ENCODE measurements at regions not wholly inside any gene's neighbourhood (a gene's known extent, or its start where the extent isn't known, plus 50 kb on each side); places are given as distances from the start of the nearest gene placed in this dataset.
A peak's percentile ranks its signal among the peaks of the same experiment; 100 is the strongest.

GRCh38 chr14:49957089-49957852, 64.4 kb downstream of the ARF6 start:
- WGBS: 66% methylated on average over 5 of the region's 7 CpGs
- H2AFZ ChIP-seq (ENCODE audit: low read depth, low read length): no peak overlapping the region

GRCh38 chr14:49959822-49960408, 67.0 kb downstream of the ARF6 start:
- Histone ChIP-seq H3K9me3 (ENCODE audit: control insufficient read depth, low read length) (no peaks in the 10 kb centered on the region), H3K14ac (ENCODE audit: low read length in 2 of 2) (no peak overlapping the region), H3K79me1 (replicated peaks; ENCODE audit: low read length, poor library complexity, severe bottlenecking) (no peaks in the 10 kb centered on the region), H2BK120ac (ENCODE audit: low read depth, low read length) (no peak overlapping the region), H2AK5ac (ENCODE audit: low read length, severe bottlenecking) (no peak overlapping the region), H3K18ac (ENCODE audit: low read depth in 1 of 2, low read length in 2 of 2) (no peak overlapping the region), H2BK5ac (ENCODE audit: low read depth, low read length, poor library complexity, severe bottlenecking) (no peak overlapping the region), H2AFZ (ENCODE audit: low read depth, low read length) (no peak overlapping the region), H3K27ac (ENCODE audit: low read length, poor library complexity, severe bottlenecking) (peak overlapping the region; percentile 73), H3K4me2 (ENCODE audit: low read length, poor library complexity, severe bottlenecking) (no peak overlapping the region), H3K4me3 (ENCODE audit: insufficient read depth in 1 of 2, low read depth in 1 of 2, low read length in 2 of 2) (no peak overlapping the region), H3K4ac (ENCODE audit: low read depth in 1 of 2, low read length in 2 of 2) (no peak overlapping the region), H4K91ac (ENCODE audit: low read length) (no peak overlapping the region), H2BK15ac (ENCODE audit: low read depth, poor library complexity, severe bottlenecking) (no peak overlapping the region), H4K8ac (ENCODE audit: low read length) (no peak overlapping the region), H3K36me3 (ENCODE audit: control insufficient read depth in 1 of 2, insufficient read depth in 2 of 2, low read depth in 1 of 2, low read length in 2 of 2) (no peaks in the 10 kb centered on the region), H3K23ac (ENCODE audit: low read length in 2 of 2) (no peak overlapping the region), H3K4me1 (ENCODE audit: control insufficient read depth, insufficient read depth, low read depth, low read length) (peaks cover 11% of the 10 kb centered on the region), H3K27me3 (ENCODE audit: control insufficient read depth in 1 of 2, insufficient read depth in 1 of 2, low read length in 2 of 2) (no peaks in the 10 kb centered on the region), H3K9ac (ENCODE audit: low read length) (no peak overlapping the region), H2BK12ac (ENCODE audit: low read length in 2 of 2) (no peak overlapping the region)
- WGBS: 87% methylated on average over 9 of the region's 9 CpGs
- DNase-seq: no peak

More at GRCh38 chr14:49957089-49957852, 64.4 kb downstream of the ARF6 start:
- no peak overlapping the region for H4K8ac ChIP-seq (ENCODE audit: low read length)
- H2BK12ac ChIP-seq (ENCODE audit: low read length in 2 of 2): no peak overlapping the region
- no peak overlapping the region for H3K9ac ChIP-seq (ENCODE audit: low read length)
- peak overlapping the region; percentile 2 for H3K27ac ChIP-seq (ENCODE audit: low read length, poor library complexity, severe bottlenecking)
- no peak for DNase-seq
- no peak overlapping the region for H2BK120ac ChIP-seq (ENCODE audit: low read depth, low read length)
- H2BK5ac ChIP-seq (ENCODE audit: low read depth, low read length, poor library complexity, severe bottlenecking): no peak overlapping the region
- H2AK5ac ChIP-seq (ENCODE audit: low read length, severe bottlenecking): peak overlapping the region; percentile 9
- no peaks in the 10 kb centered on the region for H3K27me3 ChIP-seq (ENCODE audit: control insufficient read depth in 1 of 2, insufficient read depth in 1 of 2, low read length in 2 of 2)
- no peaks in the 10 kb centered on the region for H3K36me3 ChIP-seq (ENCODE audit: control insufficient read depth in 1 of 2, insufficient read depth in 2 of 2, low read depth in 1 of 2, low read length in 2 of 2)
- H3K4me2 ChIP-seq (ENCODE audit: low read length, poor library complexity, severe bottlenecking): no peak overlapping the region
- H3K9me3 ChIP-seq (ENCODE audit: control insufficient read depth, low read length): no peaks in the 10 kb centered on the region
- H3K4me3 ChIP-seq (ENCODE audit: insufficient read depth in 1 of 2, low read depth in 1 of 2, low read length in 2 of 2): no peak overlapping the region
- H4K91ac ChIP-seq (ENCODE audit: low read length): no peak overlapping the region
- H3K79me1 ChIP-seq (replicated peaks; ENCODE audit: low read length, poor library complexity, severe bottlenecking): no peaks in the 10 kb centered on the region
- H3K4ac ChIP-seq (ENCODE audit: low read depth in 1 of 2, low read length in 2 of 2): no peak overlapping the region
- no peak overlapping the region for H2BK15ac ChIP-seq (ENCODE audit: low read depth, poor library complexity, severe bottlenecking)
- H3K14ac ChIP-seq (ENCODE audit: low read length in 2 of 2): no peak overlapping the region
- H3K23ac ChIP-seq (ENCODE audit: low read length in 2 of 2): no peak overlapping the region
- H3K4me1 ChIP-seq (ENCODE audit: control insufficient read depth, insufficient read depth, low read depth, low read length): peaks cover 18% of the 10 kb centered on the region
- no peak overlapping the region for H3K18ac ChIP-seq (ENCODE audit: low read depth in 1 of 2, low read length in 2 of 2)

GRCh38 chr14:49960453-49960852, 67.6 kb downstream of the ARF6 start:
- Histone ChIP-seq H3K4me1 (ENCODE audit: control insufficient read depth, insufficient read depth, low read depth, low read length) (peaks cover 8% of the 10 kb centered on the region), H3K9me3 (ENCODE audit: control insufficient read depth, low read length) (no peaks in the 10 kb centered on the region), H3K4ac (ENCODE audit: low read depth in 1 of 2, low read length in 2 of 2) (no peak overlapping the region), H4K8ac (ENCODE audit: low read length) (no peak overlapping the region), H3K4me3 (ENCODE audit: insufficient read depth in 1 of 2, low read depth in 1 of 2, low read length in 2 of 2) (no peak overlapping the region), H3K23ac (ENCODE audit: low read length in 2 of 2) (no peak overlapping the region), H3K27me3 (ENCODE audit: control insufficient read depth in 1 of 2, insufficient read depth in 1 of 2, low read length in 2 of 2) (no peaks in the 10 kb centered on the region), H3K27ac (ENCODE audit: low read length, poor library complexity, severe bottlenecking) (peak overlapping the region; percentile 73), H2BK5ac (ENCODE audit: low read depth, low read length, poor library complexity, severe bottlenecking) (no peak overlapping the region), H2BK120ac (ENCODE audit: low read depth, low read length) (no peak overlapping the region), H2BK15ac (ENCODE audit: low read depth, poor library complexity, severe bottlenecking) (no peak overlapping the region), H2AK5ac (ENCODE audit: low read length, severe bottlenecking) (peak overlapping the region; percentile 20), H3K4me2 (ENCODE audit: low read length, poor library complexity, severe bottlenecking) (no peak overlapping the region), H2AFZ (ENCODE audit: low read depth, low read length) (no peak overlapping the region), H3K79me1 (replicated peaks; ENCODE audit: low read length, poor library complexity, severe bottlenecking) (no peaks in the 10 kb centered on the region), H3K36me3 (ENCODE audit: control insufficient read depth in 1 of 2, insufficient read depth in 2 of 2, low read depth in 1 of 2, low read length in 2 of 2) (no peaks in the 10 kb centered on the region), H4K91ac (ENCODE audit: low read length) (no peak overlapping the region), H3K18ac (ENCODE audit: low read depth in 1 of 2, low read length in 2 of 2) (no peak overlapping the region), H2BK12ac (ENCODE audit: low read length in 2 of 2) (no peak overlapping the region), H3K14ac (ENCODE audit: low read length in 2 of 2) (no peak overlapping the region), H3K9ac (ENCODE audit: low read length) (no peak overlapping the region)
- WGBS: 79% methylated on average over 6 of the region's 7 CpGs
- DNase-seq: no peak

GRCh38 chr14:49961270-49962222, 68.7 kb downstream of the ARF6 start:
- peak overlapping the region; percentile 0 for H3K27ac ChIP-seq (ENCODE audit: low read length, poor library complexity, severe bottlenecking)
- H3K27me3 ChIP-seq (ENCODE audit: control insufficient read depth in 1 of 2, insufficient read depth in 1 of 2, low read length in 2 of 2): no peaks in the 10 kb centered on the region
- no peak overlapping the region for H2BK15ac ChIP-seq (ENCODE audit: low read depth, poor library complexity, severe bottlenecking)
- H3K18ac ChIP-seq (ENCODE audit: low read depth in 1 of 2, low read length in 2 of 2): no peak overlapping the region
- H3K23ac ChIP-seq (ENCODE audit: low read length in 2 of 2): no peak overlapping the region
- no peaks in the 10 kb centered on the region for H3K36me3 ChIP-seq (ENCODE audit: control insufficient read depth in 1 of 2, insufficient read depth in 2 of 2, low read depth in 1 of 2, low read length in 2 of 2)
- no peak overlapping the region for H4K91ac ChIP-seq (ENCODE audit: low read length)
- H3K4ac ChIP-seq (ENCODE audit: low read depth in 1 of 2, low read length in 2 of 2): no peak overlapping the region
- WGBS: 91% methylated on average over 13 of the region's 13 CpGs
- no peak overlapping the region for H2BK120ac ChIP-seq (ENCODE audit: low read depth, low read length)
- DNase-seq: no peak
- H3K4me3 ChIP-seq (ENCODE audit: insufficient read depth in 1 of 2, low read depth in 1 of 2, low read length in 2 of 2): no peak overlapping the region
- no peaks in the 10 kb centered on the region for H3K9me3 ChIP-seq (ENCODE audit: control insufficient read depth, low read length)
- H3K4me2 ChIP-seq (ENCODE audit: low read length, poor library complexity, severe bottlenecking): no peak overlapping the region
- H3K9ac ChIP-seq (ENCODE audit: low read length): no peak overlapping the region
- no peak overlapping the region for H4K8ac ChIP-seq (ENCODE audit: low read length)
- no peak overlapping the region for H2AFZ ChIP-seq (ENCODE audit: low read depth, low read length)
- peaks cover 8% of the 10 kb centered on the region for H3K4me1 ChIP-seq (ENCODE audit: control insufficient read depth, insufficient read depth, low read depth, low read length)
- H2BK12ac ChIP-seq (ENCODE audit: low read length in 2 of 2): no peak overlapping the region
- no peak overlapping the region for H3K14ac ChIP-seq (ENCODE audit: low read length in 2 of 2)
- peak overlapping the region; percentile 91 for H2AK5ac ChIP-seq (ENCODE audit: low read length, severe bottlenecking)
- H3K79me1 ChIP-seq (replicated peaks; ENCODE audit: low read length, poor library complexity, severe bottlenecking): no peaks in the 10 kb centered on the region
- H2BK5ac ChIP-seq (ENCODE audit: low read depth, low read length, poor library complexity, severe bottlenecking): peak overlapping the region; percentile 34

Measured in mesenchymal stem cell (in vitro differentiated cells and primary cell).